Activated effector memory CD4-positive, alpha-beta T cell treated with anti-CD3 and anti-CD28 coated beads, Interleukin-2, amount 50 U/mL, for 16 hours (primary cell): ENCODE measurements at regions not wholly inside any gene's neighbourhood (a gene's known extent, or its start where the extent isn't known, plus 50 kb on each side); places are given as distances from the start of the nearest gene placed in this dataset.

ENCODE experiments used
- DNase-seq: peaks from one replicate; pipeline ENCODE4 v3.0.0-alpha.2; 2020

- no peak for DNase-seq
These were observed 380.6 kb upstream of the DCN start for GRCh38 chr12:91563011-91563765.

GRCh38 chr12:91562476-91562875 is 379.9 kb upstream of the DCN start:
- DNase-seq, result no peak

GRCh38 chr12:91561958-91562325 is 379.3 kb upstream of the DCN start:
- DNase-seq, result no peak

GRCh38 chr12:91561301-91561957 is 378.8 kb upstream of the DCN start:
- DNase-seq, result no peak

GRCh38 chr12:91556909-91557308 is 374.3 kb upstream of the DCN start:
- DNase-seq, result no peak

GRCh38 chr12:91555436-91556415 is 373.1 kb upstream of the DCN start:
- no peak for DNase-seq

- DNase-seq, result no peak
These were observed 369.3 kb upstream of the DCN start for GRCh38 chr12:91551927-91552326.

GRCh38 chr12:91551242-91551641 is 368.6 kb upstream of the DCN start:
- no peak for DNase-seq

GRCh38 chr12:91542666-91543065 is 360.0 kb upstream of the DCN start:
- DNase-seq, result no peak

GRCh38 chr12:91542067-91542466 is 359.4 kb upstream of the DCN start:
- DNase-seq, result no peak

- DNase-seq, result no peak
These were observed 355.8 kb upstream of the DCN start for GRCh38 chr12:91538418-91538817.

- no peak for DNase-seq
These were observed 350.7 kb upstream of the DCN start for GRCh38 chr12:91533366-91533765.

GRCh38 chr12:91529829-91530228 is 347.2 kb upstream of the DCN start:
- DNase-seq, result no peak

GRCh38 chr12:91523831-91524230 is 341.2 kb upstream of the DCN start:
- no peak for DNase-seq

GRCh38 chr12:91516695-91517047 is 334.1 kb upstream of the DCN start:
- no peak for DNase-seq

- DNase-seq, result no peak
These were observed 333.5 kb upstream of the DCN start for GRCh38 chr12:91515944-91516694.

GRCh38 chr12:91513313-91513712 is 330.7 kb upstream of the DCN start:
- DNase-seq, result no peak

GRCh38 chr12:91511795-91512420 is 329.3 kb upstream of the DCN start:
- DNase-seq, result no peak

GRCh38 chr12:91507754-91508153 is 325.1 kb upstream of the DCN start:
- no peak for DNase-seq

GRCh38 chr12:91506452-91506851 is 323.8 kb upstream of the DCN start:
- DNase-seq, result no peak

- no peak for DNase-seq
These were observed 322.4 kb upstream of the DCN start for GRCh38 chr12:91505006-91505405.

- no peak for DNase-seq
These were observed 319.6 kb upstream of the DCN start for GRCh38 chr12:91502208-91502607.
